HepG2 (cell line): ENCODE measurements at regions not wholly inside any gene's neighbourhood (a gene's known extent, or its start where the extent isn't known, plus 50 kb on each side); places are given as distances from the start of the nearest gene placed in this dataset.

ENCODE experiments used
- ATAC-seq: fragments of 200-7000 bp; cut with Tn5 transposase; 3 replicates; pipeline ENCODE4 v1.9.1; 2020; ENCODE audit warnings: mild to moderate bottlenecking, moderate library complexity
- BruUV-seq: library from RNA; stranded (reverse); fragments of 400-500 nt; replicated peaks from 2 replicates; lab custom pipeline; 2021; lab: Mats Ljungman, UMichigan
- CTCF ChIA-PET: fragments of 300-600 bp; formaldehyde crosslinking; extraction: SDS; loops from one replicate; lab custom pipeline; 2021; ENCODE audit warnings: low total read pairs, inconsistent platforms, low intra/inter-chr PET ratio; lab: Yijun Ruan, JAX
- POLR2A ChIA-PET: fragments of 350-600 bp; sonication (Branson Sonifier 250); formaldehyde crosslinking; loops from one replicate; lab custom pipeline; 2020; ENCODE audit warnings: antibody characterized with exemption, inconsistent platforms; lab: Yijun Ruan, JAX
- DNase-seq: peaks from one replicate; pipeline ENCODE4 v3.0.0-alpha.2; 2015; ENCODE audit warnings: low spot score
- FAIRE-seq: peaks from 3 replicates; lab custom pipeline; 2011; peaks lifted over from hg19 to GRCh38; lab: Jason Lieb, UNC
- H2AFZ ChIP-seq: one replicate; pipeline ENCODE4 v1.6.1; 2011; ENCODE audit warnings: low read length, inconsistent platforms
- H3K27ac ChIP-seq: fragments of 300-600 bp; 3 replicates; pipeline ENCODE4 v1.8.0; 2011; ENCODE audit warnings: mixed run types, mild to moderate bottlenecking, mixed read lengths, low read length, inconsistent platforms; ENCODE audit not compliant: insufficient read depth; ENCODE audit errors: extremely low read length
- H3K27me3 ChIP-seq, 2 experiments: fragments of 200-600 bp in 1 of 2; 2 replicates in 1 of 2; 3 replicates in 1 of 2; pipeline versions ENCODE4 v1.6.0 to v1.8.0; 2011; ENCODE audit warnings: low read length in 2 of 2, mild to moderate bottlenecking in 2 of 2, moderate library complexity in 2 of 2, inconsistent platforms in 1 of 2; ENCODE audit not compliant: insufficient read depth in 2 of 2, control insufficient read depth in 1 of 2
- H3K36me3 ChIP-seq, 2 experiments: fragments of 200-600 bp in 1 of 2; replicated peaks in 1 of 2; 2 replicates in 1 of 2; 3 replicates in 1 of 2; pipeline versions ENCODE4 v1.5.1 to v1.8.0; 2011; ENCODE audit warnings: low read length in 2 of 2, inconsistent platforms in 1 of 2; ENCODE audit not compliant: insufficient read depth in 2 of 2, control insufficient read depth in 1 of 2
- H3K4me1 ChIP-seq: 2 replicates; pipeline ENCODE4 v1.5.1; 2012; ENCODE audit warnings: low read length, inconsistent platforms; ENCODE audit not compliant: insufficient read depth
- H3K4me2 ChIP-seq: 2 replicates; pipeline ENCODE4 v1.6.0; 2011; ENCODE audit warnings: low read depth, low read length, inconsistent platforms
- H3K4me3 ChIP-seq, 3 experiments: fragments of 200-600 bp in 1 of 3; sonication (generic), shearing (Covaris generic) in 1 of 3; replicated peaks in 1 of 3; 2 replicates each; pipeline ENCODE4 v1.5.1; 2011 to 2016; ENCODE audit warnings: low read length in 3 of 3, inconsistent platforms in 2 of 3, low read depth in 2 of 3, mild to moderate bottlenecking in 2 of 3, control low read depth in 1 of 3, mixed read lengths in 1 of 3; ENCODE audit not compliant: insufficient read depth in 1 of 3
- H3K79me2 ChIP-seq: one replicate; pipeline ENCODE4 v1.6.1; 2011; ENCODE audit warnings: low read length, inconsistent platforms; ENCODE audit not compliant: insufficient read depth
- H3K9ac ChIP-seq: 2 replicates; pipeline ENCODE4 v1.6.0; 2011; ENCODE audit warnings: mild to moderate bottlenecking, low read depth, low read length, inconsistent platforms; ENCODE audit not compliant: insufficient read depth
- H3K9me3 ChIP-seq: 2 replicates; pipeline ENCODE4 v1.5.1; 2012; ENCODE audit warnings: mild to moderate bottlenecking, low read length
- H4K20me1 ChIP-seq: 2 replicates; pipeline ENCODE4 v1.6.0; 2011; ENCODE audit warnings: inconsistent platforms, mild to moderate bottlenecking, low read length, moderate library complexity; ENCODE audit not compliant: insufficient read depth
- AGO1 ChIP-seq: fragments of 200-400 bp; formaldehyde crosslinking; IDR thresholded peaks from 2 replicates; pipeline ENCODE4 v1.6.1; 2017; ENCODE audit warnings: mild to moderate bottlenecking, low read depth, low read length, moderate library complexity; ENCODE audit not compliant: poor library complexity, severe bottlenecking
- FOXO1 ChIP-seq: sonication (generic); formaldehyde crosslinking; IDR thresholded peaks from 2 replicates; pipeline ENCODE4 v1.4.0; 2020; ENCODE audit warnings: missing genetic modification reagents
- KDM3A ChIP-seq: IDR thresholded peaks from 2 replicates; pipeline ENCODE4 v1.6.1; 2018; ENCODE audit warnings: low read depth, missing compliant biosample characterization
- NFIB ChIP-seq: sonication (generic); formaldehyde crosslinking; IDR thresholded peaks from 2 replicates; pipeline ENCODE4 v1.9.0; 2021; ENCODE audit warnings: missing genetic modification reagents, mild to moderate bottlenecking, borderline replicate concordance
- RARG ChIP-seq: sonication (generic); formaldehyde crosslinking; IDR thresholded peaks from 2 replicates; pipeline ENCODE4 v1.4.0; 2020; ENCODE audit warnings: low read depth, mild to moderate bottlenecking, missing genetic modification reagents
- SNAPC2 ChIP-seq: sonication (generic); formaldehyde crosslinking; IDR thresholded peaks from 2 replicates; pipeline ENCODE4 v1.8.1; 2022; ENCODE audit warnings: mild to moderate bottlenecking, missing genetic modification reagents
- SP5 ChIP-seq: IDR thresholded peaks from 2 replicates; pipeline ENCODE4 v1.6.1; 2016; ENCODE audit warnings: low read depth, borderline replicate concordance
- TBX2 ChIP-seq: sonication (generic); formaldehyde crosslinking; IDR thresholded peaks from 2 replicates; pipeline ENCODE4 v1.5.0; 2020; ENCODE audit warnings: missing genetic modification reagents, mild to moderate bottlenecking, borderline replicate concordance
- ZFP41 ChIP-seq: sonication (generic); formaldehyde crosslinking; IDR thresholded peaks from 2 replicates; pipeline ENCODE4 v1.4.0; 2020; ENCODE audit warnings: mild to moderate bottlenecking, missing genetic modification reagents, borderline replicate concordance
- ZFYVE20 ChIP-seq: sonication (generic); formaldehyde crosslinking; IDR thresholded peaks from 2 replicates; pipeline ENCODE4 v1.8.0; 2023; ENCODE audit warnings: low read depth, mild to moderate bottlenecking, moderate library complexity, missing genetic modification reagents, borderline replicate concordance
- ZNF615 ChIP-seq: sonication (generic); formaldehyde crosslinking; IDR thresholded peaks from 2 replicates; pipeline ENCODE4 v1.5.0; 2020; ENCODE audit warnings: mild to moderate bottlenecking, missing genetic modification reagents, borderline replicate concordance
- WGBS: methylation state at CpG from one replicate; pipeline ENCODE4 v1.1.6; 2017; ENCODE audit warnings: low lambda C conversion rate; 5-methylcytosine and 5-hydroxymethylcytosine counted together
- in situ Hi-C: cut with HindIII; loops from 2 replicates; pipeline ENCODE4 v1.10.0; 2017; ENCODE audit warnings: low pct_unique_long_range_greater_than_20kb; ENCODE audit not compliant: extremely low pct_ligation_motif_present
- intact Hi-C: fragments of 100-400 bp; cut with micrococcal nuclease; formaldehyde crosslinking; loops from one replicate; pipeline ENCODE4 v1.10.0; 2022; ENCODE audit not compliant: unreplicated experiment
- TF ChIP-seq, protein P1 (sequence below): sonication (generic); formaldehyde crosslinking; IDR thresholded peaks from 2 replicates; pipeline ENCODE4 v1.4.0; 2020; ENCODE audit warnings: missing genetic modification reagents
- TF ChIP-seq, protein P2 (sequence below): sonication (generic); formaldehyde crosslinking; IDR thresholded peaks from 2 replicates; pipeline ENCODE4 v1.8.1; 2023; ENCODE audit warnings: mild to moderate bottlenecking, missing genetic modification reagents, borderline replicate concordance
- TF ChIP-seq, protein P3 (sequence below): sonication (generic); formaldehyde crosslinking; IDR thresholded peaks from 2 replicates; pipeline ENCODE4 v1.5.0; 2020; ENCODE audit warnings: missing genetic modification reagents
- TF ChIP-seq, protein P4 (sequence below): sonication (generic); formaldehyde crosslinking; IDR thresholded peaks from 2 replicates; pipeline ENCODE4 v1.4.0; 2020; ENCODE audit warnings: missing genetic modification reagents, borderline replicate concordance
- TF ChIP-seq, protein P5 (sequence below): sonication (generic); formaldehyde crosslinking; conservative IDR thresholded peaks from 2 replicates; pipeline ENCODE4 v1.4.0; 2020; ENCODE audit warnings: missing genetic modification reagents

DNA sequence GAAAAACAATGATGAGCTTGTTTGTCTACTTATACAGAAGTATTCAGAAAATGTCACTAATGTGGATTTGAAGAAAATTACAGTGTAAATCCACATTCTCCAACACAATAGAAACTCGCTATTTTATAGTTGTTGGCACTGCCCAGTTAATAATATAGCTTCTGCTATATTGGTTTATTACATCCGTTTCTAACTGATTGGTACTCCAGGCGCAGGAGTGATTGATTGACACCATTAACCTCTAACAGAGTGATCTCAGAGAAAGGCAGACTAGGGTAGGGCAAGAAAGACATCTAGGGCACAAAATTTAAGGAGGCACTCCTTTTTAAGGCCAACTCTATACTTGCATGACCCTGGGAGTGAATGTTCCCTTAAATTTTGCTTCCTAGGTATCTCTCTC lies 84.0 kb upstream of the MIER3 start (continued):
- no peak for TF ChIP-seq FOXO1
- no peak for TF ChIP-seq SNAPC2 (CRISPR knock-in tag)
- TF ChIP-seq, protein P1, sequence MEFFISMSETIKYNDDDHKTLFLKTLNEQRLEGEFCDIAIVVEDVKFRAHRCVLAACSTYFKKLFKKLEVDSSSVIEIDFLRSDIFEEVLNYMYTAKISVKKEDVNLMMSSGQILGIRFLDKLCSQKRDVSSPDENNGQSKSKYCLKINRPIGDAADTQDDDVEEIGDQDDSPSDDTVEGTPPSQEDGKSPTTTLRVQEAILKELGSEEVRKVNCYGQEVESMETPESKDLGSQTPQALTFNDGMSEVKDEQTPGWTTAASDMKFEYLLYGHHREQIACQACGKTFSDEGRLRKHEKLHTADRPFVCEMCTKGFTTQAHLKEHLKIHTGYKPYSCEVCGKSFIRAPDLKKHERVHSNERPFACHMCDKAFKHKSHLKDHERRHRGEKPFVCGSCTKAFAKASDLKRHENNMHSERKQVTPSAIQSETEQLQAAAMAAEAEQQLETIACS (CRISPR knock-in tag), result no peak

DNA sequence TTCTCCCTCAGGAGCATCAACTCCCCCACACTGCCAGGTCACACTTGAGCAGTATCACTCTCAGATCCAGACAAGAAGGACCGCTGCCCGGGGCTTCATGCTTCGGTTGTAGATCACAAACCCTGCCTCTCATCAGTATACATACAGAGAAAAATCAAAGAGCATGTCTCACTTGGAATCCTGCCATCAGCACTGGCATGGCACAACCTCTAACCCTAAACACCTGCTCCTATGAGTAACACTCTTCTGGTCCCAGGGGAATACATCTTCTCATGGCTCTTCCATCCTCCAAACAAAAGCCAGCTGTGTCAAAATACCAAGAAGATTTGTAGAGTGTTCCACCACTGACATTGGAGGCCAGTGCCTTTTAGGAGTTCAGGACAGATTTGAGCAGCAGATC lies 84.8 kb upstream of the MIER3 start:
- no TSS peak for BruUV-seq
- TF ChIP-seq KDM3A (no peak), AGO1 (no peak), TBX2 (CRISPR knock-in tag) (no peak), ZNF615 (CRISPR knock-in tag) (no peak), ZFP41 (CRISPR knock-in tag) (no peak), RARG (CRISPR knock-in tag) (no peak), NFIB (CRISPR knock-in tag) (no peak), SP5 (no peak), ZFYVE20 (CRISPR knock-in tag) (no peak)
- TF ChIP-seq, protein P2, sequence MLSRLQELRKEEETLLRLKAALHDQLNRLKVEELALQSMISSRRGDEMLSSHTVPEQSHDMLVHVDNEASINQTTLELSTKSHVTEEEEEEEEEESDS (CRISPR knock-in tag), result no peak
- TF ChIP-seq, protein P3, sequence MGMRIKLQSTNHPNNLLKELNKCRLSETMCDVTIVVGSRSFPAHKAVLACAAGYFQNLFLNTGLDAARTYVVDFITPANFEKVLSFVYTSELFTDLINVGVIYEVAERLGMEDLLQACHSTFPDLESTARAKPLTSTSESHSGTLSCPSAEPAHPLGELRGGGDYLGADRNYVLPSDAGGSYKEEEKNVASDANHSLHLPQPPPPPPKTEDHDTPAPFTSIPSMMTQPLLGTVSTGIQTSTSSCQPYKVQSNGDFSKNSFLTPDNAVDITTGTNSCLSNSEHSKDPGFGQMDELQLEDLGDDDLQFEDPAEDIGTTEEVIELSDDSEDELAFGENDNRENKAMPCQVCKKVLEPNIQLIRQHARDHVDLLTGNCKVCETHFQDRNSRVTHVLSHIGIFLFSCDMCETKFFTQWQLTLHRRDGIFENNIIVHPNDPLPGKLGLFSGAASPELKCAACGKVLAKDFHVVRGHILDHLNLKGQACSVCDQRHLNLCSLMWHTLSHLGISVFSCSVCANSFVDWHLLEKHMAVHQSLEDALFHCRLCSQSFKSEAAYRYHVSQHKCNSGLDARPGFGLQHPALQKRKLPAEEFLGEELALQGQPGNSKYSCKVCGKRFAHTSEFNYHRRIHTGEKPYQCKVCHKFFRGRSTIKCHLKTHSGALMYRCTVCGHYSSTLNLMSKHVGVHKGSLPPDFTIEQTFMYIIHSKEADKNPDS (CRISPR knock-in tag), result no peak
- TF ChIP-seq, protein P4, sequence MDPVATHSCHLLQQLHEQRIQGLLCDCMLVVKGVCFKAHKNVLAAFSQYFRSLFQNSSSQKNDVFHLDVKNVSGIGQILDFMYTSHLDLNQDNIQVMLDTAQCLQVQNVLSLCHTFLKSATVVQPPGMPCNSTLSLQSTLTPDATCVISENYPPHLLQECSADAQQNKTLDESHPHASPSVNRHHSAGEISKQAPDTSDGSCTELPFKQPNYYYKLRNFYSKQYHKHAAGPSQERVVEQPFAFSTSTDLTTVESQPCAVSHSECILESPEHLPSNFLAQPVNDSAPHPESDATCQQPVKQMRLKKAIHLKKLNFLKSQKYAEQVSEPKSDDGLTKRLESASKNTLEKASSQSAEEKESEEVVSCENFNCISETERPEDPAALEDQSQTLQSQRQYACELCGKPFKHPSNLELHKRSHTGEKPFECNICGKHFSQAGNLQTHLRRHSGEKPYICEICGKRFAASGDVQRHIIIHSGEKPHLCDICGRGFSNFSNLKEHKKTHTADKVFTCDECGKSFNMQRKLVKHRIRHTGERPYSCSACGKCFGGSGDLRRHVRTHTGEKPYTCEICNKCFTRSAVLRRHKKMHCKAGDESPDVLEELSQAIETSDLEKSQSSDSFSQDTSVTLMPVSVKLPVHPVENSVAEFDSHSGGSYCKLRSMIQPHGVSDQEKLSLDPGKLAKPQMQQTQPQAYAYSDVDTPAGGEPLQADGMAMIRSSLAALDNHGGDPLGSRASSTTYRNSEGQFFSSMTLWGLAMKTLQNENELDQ (CRISPR knock-in tag), result no peak
- TF ChIP-seq, protein P5, sequence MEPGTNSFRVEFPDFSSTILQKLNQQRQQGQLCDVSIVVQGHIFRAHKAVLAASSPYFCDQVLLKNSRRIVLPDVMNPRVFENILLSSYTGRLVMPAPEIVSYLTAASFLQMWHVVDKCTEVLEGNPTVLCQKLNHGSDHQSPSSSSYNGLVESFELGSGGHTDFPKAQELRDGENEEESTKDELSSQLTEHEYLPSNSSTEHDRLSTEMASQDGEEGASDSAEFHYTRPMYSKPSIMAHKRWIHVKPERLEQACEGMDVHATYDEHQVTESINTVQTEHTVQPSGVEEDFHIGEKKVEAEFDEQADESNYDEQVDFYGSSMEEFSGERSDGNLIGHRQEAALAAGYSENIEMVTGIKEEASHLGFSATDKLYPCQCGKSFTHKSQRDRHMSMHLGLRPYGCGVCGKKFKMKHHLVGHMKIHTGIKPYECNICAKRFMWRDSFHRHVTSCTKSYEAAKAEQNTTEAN (CRISPR knock-in tag), result no peak

More for the DNA sequence above, 84.8 kb upstream of the MIER3 start:
- H3K4me1 ChIP-seq, result peaks cover 6% of the 10 kb centered on the region; the same call in 1 of the 2 replicates
- no peak for FAIRE-seq
- no peak overlapping the region for H3K27ac ChIP-seq
- no peaks in the 10 kb centered on the region for H3K9me3 ChIP-seq
- in situ Hi-C loops (no loop called here), intact Hi-C loops (no loop called here)
- no peaks in the 10 kb centered on the region for H3K36me3 ChIP-seq
- no peak overlapping the region for H3K4me2 ChIP-seq
- CTCF ChIA-PET, result no interaction called here
- WGBS, result 5% methylated on average over 3 of the region's 3 CpGs
- H3K27me3 ChIP-seq, result peaks cover 0 to 2% of the 10 kb centered on the region in 2 experiments; a peak in 1 of 5 replicates
- H3K4me3 ChIP-seq, result no peak overlapping the region
- no peaks in the 10 kb centered on the region; the same call in 1 of the 2 replicates for H4K20me1 ChIP-seq
- H3K79me2 ChIP-seq, result no peaks in the 10 kb centered on the region
- H3K9ac ChIP-seq, result no peak overlapping the region
- no peak for ATAC-seq
- DNase-seq, result no peak
- H2AFZ ChIP-seq, result no peak overlapping the region
- POLR2A ChIA-PET, result no interaction called here
